GM12891 (cell line): ENCODE measurements at regions not wholly inside any gene's neighbourhood (a gene's known extent, or its start where the extent isn't known, plus 50 kb on each side); places are given as distances from the start of the nearest gene placed in this dataset.

ENCODE experiments used
- POLR2A ChIP-seq: IDR thresholded peaks from 2 replicates; pipeline ENCODE4 v1.6.1; 2011; ENCODE audit warnings: low read depth, low read length, control low read depth
- POU2F2 ChIP-seq: IDR thresholded peaks from 2 replicates; pipeline ENCODE4 v1.6.1; 2011; ENCODE audit warnings: low read depth, mild to moderate bottlenecking, control low read depth, low read length, moderate library complexity

GRCh38 chr2:167787021-167787420 lies 460.4 kb downstream of the STK39 start:
- no peak for TF ChIP-seq POU2F2
- no peak for TF ChIP-seq POLR2A
